ENCODE measurements at regions not wholly inside any gene's neighbourhood (a gene's known extent, or its start where the extent isn't known, plus 50 kb on each side); places are given as distances from the start of the nearest gene placed in this dataset.

- no peak for ATAC-seq
- Histone ChIP-seq H3K27ac (no peak overlapping the region), H3K4me1 (no peaks in the 10 kb centered on the region), H3K36me3 (no peaks in the 10 kb centered on the region), H3K27me3 (no peaks in the 10 kb centered on the region), H3K4me3 (no peak overlapping the region), H3K9me3 (no peaks in the 10 kb centered on the region)
- no peak for DNase-seq
- intact Hi-C loops (cut with DNase I): no loop called here
- no peak for TF ChIP-seq CTCF (IDR thresholded peaks at IDR 0.05)
- 83 to 84% methylated on average over 4 of the region's 4 CpGs for WGBS, 2 donors
- no peak for FAIRE-seq
Measured at GRCh38 chr5:158369241-158369640, 510.3 kb upstream of the CLINT1 start.

- FAIRE-seq (no peak), DNase-seq (no peak), ATAC-seq (no peak)
- intact Hi-C loops (cut with DNase I): no loop called here
- H3K4me1 ChIP-seq: no peaks in the 10 kb centered on the region
- no peaks in the 10 kb centered on the region for H3K36me3 ChIP-seq
- no peak for TF ChIP-seq CTCF (IDR thresholded peaks at IDR 0.05)
- H3K27ac ChIP-seq: no peak overlapping the region
- no peaks in the 10 kb centered on the region for H3K9me3 ChIP-seq
- no peaks in the 10 kb centered on the region for H3K27me3 ChIP-seq
- 91 to 92% methylated on average over 4 of the region's 4 CpGs for WGBS, 2 donors
- H3K4me3 ChIP-seq: no peak overlapping the region
Measured at GRCh38 chr5:158368686-158369085, 509.7 kb upstream of the CLINT1 start.

- Histone ChIP-seq H3K4me3 (no peak overlapping the region), H3K36me3 (no peaks in the 10 kb centered on the region), H3K27ac (no peak overlapping the region), H3K27me3 (no peaks in the 10 kb centered on the region), H3K4me1 (no peaks in the 10 kb centered on the region), H3K9me3 (no peaks in the 10 kb centered on the region)
- 79 to 83% methylated on average over 4 of the region's 4 CpGs for WGBS, 2 donors
- FAIRE-seq: no peak
- ATAC-seq: no peak
- intact Hi-C loops (cut with DNase I): no loop called here
- DNase-seq: no peak
- no peak for TF ChIP-seq CTCF (IDR thresholded peaks at IDR 0.05)
Measured at GRCh38 chr5:158364367-158364766, 505.4 kb upstream of the CLINT1 start.

GRCh38 chr5:158354958-158355357 is 496.0 kb upstream of the CLINT1 start:
- DNase-seq (no peak), ATAC-seq (no peak), FAIRE-seq (no peak)
- Histone ChIP-seq H3K27ac (no peak overlapping the region), H3K9me3 (no peaks in the 10 kb centered on the region), H3K4me3 (no peak overlapping the region), H3K36me3 (no peaks in the 10 kb centered on the region), H3K4me1 (no peaks in the 10 kb centered on the region), H3K27me3 (no peaks in the 10 kb centered on the region)
- no peak for TF ChIP-seq CTCF (IDR thresholded peaks at IDR 0.05)
- intact Hi-C loops (cut with DNase I): no loop called here

- DNase-seq (no peak), FAIRE-seq (no peak), ATAC-seq (no peak)
- H3K4me3 ChIP-seq: no peak overlapping the region
- H3K4me1 ChIP-seq: no peaks in the 10 kb centered on the region
- H3K9me3 ChIP-seq: no peaks in the 10 kb centered on the region
- H3K27ac ChIP-seq: no peak overlapping the region
- 77 to 82% methylated on average over 6 of the region's 6 CpGs for WGBS, 2 donors
- intact Hi-C loops (cut with DNase I): no loop called here
- H3K36me3 ChIP-seq: no peaks in the 10 kb centered on the region
- no peaks in the 10 kb centered on the region for H3K27me3 ChIP-seq
- TF ChIP-seq CTCF (IDR thresholded peaks at IDR 0.05): no peak
Measured at GRCh38 chr5:158351485-158352125, 492.7 kb upstream of the CLINT1 start.

Measured in pancreas (tissue), 10 donors.